Epithelial cell of esophagus (primary cell): ENCODE measurements at regions not wholly inside any gene's neighbourhood (a gene's known extent, or its start where the extent isn't known, plus 50 kb on each side); places are given as distances from the start of the nearest gene placed in this dataset.
"Not testable (repeated sequence)": the region's sequence is repeated elsewhere in the genome, so short reads cannot be mapped to it uniquely, and the experiment has no call there.

ENCODE experiments used
- DNase-seq: peaks from one replicate; pipeline ENCODE4 v3.0.0; 2010; ENCODE audit warnings: low read depth
- H3K4me3 ChIP-seq: 2 replicates; pipeline ENCODE4 v1.5.1; 2011; ENCODE audit warnings: mild to moderate bottlenecking, low read length, control low read depth
- CTCF ChIP-seq: IDR thresholded peaks from 2 replicates; pipeline ENCODE4 v1.5.1; 2011; ENCODE audit warnings: low read depth, mild to moderate bottlenecking, low read length, control low read depth, inconsistent platforms; ENCODE audit not compliant: insufficient read depth; ENCODE audit errors: missing control alignments

GRCh38 chr3:71930056-71930991 is 145.4 kb upstream of the PROK2 start:
- TF ChIP-seq CTCF, result peak; percentile 35
- DNase-seq, result peak; percentile 77
- H3K4me3 ChIP-seq, result no peak overlapping the region

GRCh38 chr3:71928212-71928611 is 143.3 kb upstream of the PROK2 start:
- TF ChIP-seq CTCF, result no peak
- H3K4me3 ChIP-seq, result no peak overlapping the region
- no peak for DNase-seq

GRCh38 chr3:71927505-71928066 is 142.6 kb upstream of the PROK2 start:
- TF ChIP-seq CTCF, result no peak
- H3K4me3 ChIP-seq, result no peak overlapping the region
- no peak for DNase-seq

- no peak for DNase-seq
- no peak overlapping the region for H3K4me3 ChIP-seq
- TF ChIP-seq CTCF, result no peak
These were observed 141.7 kb upstream of the PROK2 start for GRCh38 chr3:71926616-71927015.

- TF ChIP-seq CTCF, result peak; percentile 86
- peak; percentile 75 for DNase-seq
- no peak overlapping the region for H3K4me3 ChIP-seq
These were observed 141.3 kb upstream of the PROK2 start for GRCh38 chr3:71926262-71926600.

GRCh38 chr3:71925511-71926261 is 140.7 kb upstream of the PROK2 start:
- not testable (repeated sequence) for H3K4me3 ChIP-seq, DNase-seq

GRCh38 chr3:71924721-71925120 is 139.8 kb upstream of the PROK2 start:
- H3K4me3 ChIP-seq, result no peak overlapping the region
- no peak for TF ChIP-seq CTCF
- DNase-seq, result no peak
